ENCODE measurements at regions not wholly inside any gene's neighbourhood (a gene's known extent, or its start where the extent isn't known, plus 50 kb on each side); places are given as distances from the start of the nearest gene placed in this dataset.

- no peak for DNase-seq (ENCODE audit: low read depth, low spot score)
These were observed 177.3 kb upstream of the ZNF507 start for GRCh38 chr19:32168111-32168510.

- no peak for DNase-seq (ENCODE audit: low read depth, low spot score)
These were observed 176.8 kb upstream of the ZNF507 start for GRCh38 chr19:32168606-32169005.

GRCh38 chr19:32171719-32172151, 173.7 kb upstream of the ZNF507 start:
- no peak for DNase-seq (ENCODE audit: low read depth, low spot score)

GRCh38 chr19:32172566-32173160, 172.7 kb upstream of the ZNF507 start:
- DNase-seq (ENCODE audit: low read depth, low spot score): no peak

GRCh38 chr19:32173836-32174235, 171.6 kb upstream of the ZNF507 start:
- no peak for DNase-seq (ENCODE audit: low read depth, low spot score)

GRCh38 chr19:32174386-32175113, 170.9 kb upstream of the ZNF507 start:
- DNase-seq (ENCODE audit: low read depth, low spot score): no peak

- DNase-seq (ENCODE audit: low read depth, low spot score): no peak
These were observed 168.8 kb upstream of the ZNF507 start for GRCh38 chr19:32176591-32176990.

GRCh38 chr19:32177686-32178085, 167.7 kb upstream of the ZNF507 start:
- no peak for DNase-seq (ENCODE audit: low read depth, low spot score)

GRCh38 chr19:32178401-32178800, 167.0 kb upstream of the ZNF507 start:
- no peak for DNase-seq (ENCODE audit: low read depth, low spot score)

- DNase-seq (ENCODE audit: low read depth, low spot score): no peak
These were observed 166.5 kb upstream of the ZNF507 start for GRCh38 chr19:32178956-32179355.

- DNase-seq (ENCODE audit: low read depth, low spot score): no peak
These were observed 164.0 kb upstream of the ZNF507 start for GRCh38 chr19:32181216-32181920.

- DNase-seq (ENCODE audit: low read depth, low spot score): no peak
These were observed 158.7 kb upstream of the ZNF507 start for GRCh38 chr19:32186542-32187330.

GRCh38 chr19:32188921-32189320, 156.5 kb upstream of the ZNF507 start:
- no peak for DNase-seq (ENCODE audit: low read depth, low spot score)

GRCh38 chr19:32189956-32190706, 155.3 kb upstream of the ZNF507 start:
- DNase-seq (ENCODE audit: low read depth, low spot score): no peak

GRCh38 chr19:32191921-32192320, 153.5 kb upstream of the ZNF507 start:
- no peak for DNase-seq (ENCODE audit: low read depth, low spot score)

- no peak for DNase-seq (ENCODE audit: low read depth, low spot score)
These were observed 149.5 kb upstream of the ZNF507 start for GRCh38 chr19:32195706-32196610.

- no peak for DNase-seq (ENCODE audit: low read depth, low spot score)
These were observed 148.6 kb upstream of the ZNF507 start for GRCh38 chr19:32196690-32197420.

- no peak for DNase-seq (ENCODE audit: low read depth, low spot score)
These were observed 147.2 kb upstream of the ZNF507 start for GRCh38 chr19:32197896-32198882.

Measured in activated naive CD8-positive, alpha-beta T cell treated with anti-CD3 and anti-CD28 coated beads, Interleukin-2, amount 50 U/mL, for 16 hours (primary cell).